ENCODE measurements at regions not wholly inside any gene's neighbourhood (a gene's known extent, or its start where the extent isn't known, plus 50 kb on each side); places are given as distances from the start of the nearest gene placed in this dataset.

DNA sequence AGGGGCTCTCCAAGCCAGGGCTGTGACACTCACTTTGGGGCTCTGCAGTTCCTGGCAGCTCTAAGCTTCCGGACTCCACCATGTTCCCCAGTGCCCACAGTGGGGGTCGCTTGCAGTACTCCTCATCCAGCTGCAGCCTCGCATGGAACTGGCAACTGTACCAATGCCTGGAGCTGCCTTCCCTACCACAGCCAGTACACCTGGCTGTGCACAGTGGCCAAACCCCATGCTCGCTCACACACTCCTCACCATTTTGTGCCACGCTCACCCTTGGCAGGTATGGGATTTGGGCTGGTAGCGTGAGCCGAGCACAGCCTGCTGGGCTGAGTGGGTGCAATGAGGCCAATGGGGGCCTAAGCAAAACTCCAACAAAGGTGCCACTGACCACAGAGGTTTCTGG is 1369.9 kb downstream of the KCNT2 start:
- 89 to 93% (median 92%) methylated on average over 7 of the region's 7 CpGs for WGBS, 3 donors
- Histone ChIP-seq H3K4me1 (ENCODE audit: control insufficient read depth in 3 of 3, insufficient read depth in 2 of 3, low read depth in 1 of 3, low read length in 2 of 3) (no peaks in the 10 kb centered on the region), H3K36me3 (ENCODE audit: control insufficient read depth in 3 of 3, insufficient read depth in 2 of 3, low read depth in 1 of 3, low read length in 3 of 3) (no peaks in the 10 kb centered on the region), H3K9me3 (ENCODE audit: control insufficient read depth in 2 of 2, insufficient read depth in 1 of 2, low read depth in 1 of 2, low read length in 1 of 2) (peaks cover 0 to 15% of the 10 kb centered on the region in 2 donors), H3K27me3 (ENCODE audit: control insufficient read depth in 3 of 3, insufficient read depth in 3 of 3, low read length in 3 of 3) (no peaks in the 10 kb centered on the region), H3K27ac (ENCODE audit: low read depth in 1 of 3, low read length in 2 of 3) (no peak overlapping the region), H3K4me3 (ENCODE audit: low read depth in 1 of 3, low read length in 3 of 3) (no peak overlapping the region)
- DNase-seq (no peak), FAIRE-seq (no peak)

- Histone ChIP-seq H3K9me3 (ENCODE audit: control insufficient read depth in 2 of 2, insufficient read depth in 1 of 2, low read depth in 1 of 2, low read length in 1 of 2) (peaks cover 0 to 15% of the 10 kb centered on the region in 2 donors), H3K36me3 (ENCODE audit: control insufficient read depth in 3 of 3, insufficient read depth in 2 of 3, low read depth in 1 of 3, low read length in 3 of 3) (no peaks in the 10 kb centered on the region), H3K27ac (ENCODE audit: low read depth in 1 of 3, low read length in 2 of 3) (no peak overlapping the region), H3K27me3 (ENCODE audit: control insufficient read depth in 3 of 3, insufficient read depth in 3 of 3, low read length in 3 of 3) (no peaks in the 10 kb centered on the region), H3K4me1 (ENCODE audit: control insufficient read depth in 3 of 3, insufficient read depth in 2 of 3, low read depth in 1 of 3, low read length in 2 of 3) (no peaks in the 10 kb centered on the region), H3K4me3 (ENCODE audit: low read depth in 1 of 3, low read length in 3 of 3) (no peak overlapping the region)
- no peak for DNase-seq
- no peak for FAIRE-seq
- WGBS, 3 donors = 78 to 81% (median 80%) methylated on average over 7 of the region's 7 CpGs
These were observed 1371.0 kb downstream of the KCNT2 start for GRCh38 chr1:195236991-195237889.

DNA sequence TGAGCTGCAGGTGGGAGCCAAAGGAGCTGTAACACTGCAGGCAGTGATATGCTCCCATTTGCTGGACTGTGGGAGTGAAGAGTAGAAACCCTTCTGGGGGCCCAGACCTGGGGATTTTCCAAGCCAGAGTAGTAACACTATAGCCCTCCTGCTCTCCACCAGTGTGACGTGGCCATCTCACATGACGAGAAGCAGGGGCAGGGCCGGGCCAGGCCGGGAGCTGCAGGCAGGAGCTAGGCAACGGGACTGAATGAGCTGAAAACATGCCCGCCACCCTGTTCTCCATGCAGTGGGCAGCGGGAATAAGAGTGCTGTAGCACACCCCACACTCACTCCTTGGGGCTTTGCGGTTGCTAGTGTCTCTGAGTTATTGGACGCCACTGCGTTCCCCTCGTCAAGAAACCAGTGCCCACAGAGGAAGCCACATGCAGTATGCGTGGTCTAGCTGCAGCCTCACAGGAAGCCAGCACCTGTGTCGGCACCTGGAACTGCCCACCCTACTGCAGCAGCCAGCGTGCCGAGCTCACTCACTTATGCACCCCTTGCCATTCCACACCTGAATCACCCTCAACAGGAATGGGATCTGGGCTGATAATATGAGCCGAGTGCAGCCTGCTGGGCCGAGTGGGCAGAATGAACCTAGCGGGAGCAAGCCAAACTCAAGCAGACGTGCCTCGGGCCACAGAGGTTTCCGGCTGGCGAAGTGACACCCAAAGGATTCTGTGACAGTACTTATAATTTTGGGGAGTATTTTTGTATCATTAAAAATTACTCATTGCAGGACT is 1389.6 kb downstream of the KCNT2 start:
- Histone ChIP-seq H3K4me1 (ENCODE audit: control insufficient read depth in 3 of 3, insufficient read depth in 2 of 3, low read depth in 1 of 3, low read length in 2 of 3) (no peaks in the 10 kb centered on the region), H3K27ac (ENCODE audit: low read depth in 1 of 3, low read length in 2 of 3) (no peak overlapping the region), H3K27me3 (ENCODE audit: control insufficient read depth in 3 of 3, insufficient read depth in 3 of 3, low read length in 3 of 3) (no peaks in the 10 kb centered on the region), H3K9me3 (ENCODE audit: control insufficient read depth in 2 of 2, insufficient read depth in 1 of 2, low read depth in 1 of 2, low read length in 1 of 2) (peaks cover 0 to 8% of the 10 kb centered on the region in 2 donors), H3K36me3 (ENCODE audit: control insufficient read depth in 3 of 3, insufficient read depth in 2 of 3, low read depth in 1 of 3, low read length in 3 of 3) (no peaks in the 10 kb centered on the region), H3K4me3 (ENCODE audit: low read depth in 1 of 3, low read length in 3 of 3) (no peak overlapping the region)
- 86 to 91% (median 87%) methylated on average over 22 of the region's 22 CpGs for WGBS, 3 donors
- no peak for FAIRE-seq
- no peak for DNase-seq

DNA sequence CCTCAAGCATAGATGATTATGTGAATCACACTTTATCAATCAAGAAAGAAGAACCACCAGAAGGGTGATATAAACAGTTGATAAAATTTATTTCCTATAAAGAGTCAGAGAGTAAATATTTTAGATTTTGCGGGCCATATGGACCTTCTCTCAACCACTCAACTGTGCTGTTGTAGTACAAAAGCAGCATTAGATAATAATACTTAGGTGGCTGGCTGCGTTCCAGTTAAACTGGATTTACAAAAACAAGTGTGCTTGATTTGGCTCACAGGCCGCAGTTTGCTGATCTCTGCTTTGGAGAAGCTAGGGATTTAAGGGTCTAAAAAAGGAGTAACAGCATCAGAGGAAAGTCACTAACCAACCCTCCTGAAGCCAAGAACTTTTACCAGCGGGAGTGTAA is 1406.0 kb downstream of the KCNT2 start:
- Histone ChIP-seq H3K36me3 (ENCODE audit: control insufficient read depth in 3 of 3, insufficient read depth in 2 of 3, low read depth in 1 of 3, low read length in 3 of 3) (no peaks in the 10 kb centered on the region), H3K27me3 (ENCODE audit: control insufficient read depth in 3 of 3, insufficient read depth in 3 of 3, low read length in 3 of 3) (no peaks in the 10 kb centered on the region), H3K4me1 (ENCODE audit: control insufficient read depth in 3 of 3, insufficient read depth in 2 of 3, low read depth in 1 of 3, low read length in 2 of 3) (no peaks in the 10 kb centered on the region), H3K27ac (ENCODE audit: low read depth in 1 of 3, low read length in 2 of 3) (no peak overlapping the region), H3K9me3 (ENCODE audit: control insufficient read depth in 2 of 2, insufficient read depth in 1 of 2, low read depth in 1 of 2, low read length in 1 of 2) (no peaks in the 10 kb centered on the region), H3K4me3 (ENCODE audit: low read depth in 1 of 3, low read length in 3 of 3) (no peak overlapping the region)
- DNase-seq (no peak), FAIRE-seq (no peak)
- WGBS, 3 donors = 64 to 83% (median 83%) methylated on average over 4 of the region's 4 CpGs

- Histone ChIP-seq H3K36me3 (ENCODE audit: control insufficient read depth in 3 of 3, insufficient read depth in 2 of 3, low read depth in 1 of 3, low read length in 3 of 3) (no peaks in the 10 kb centered on the region), H3K27me3 (ENCODE audit: control insufficient read depth in 3 of 3, insufficient read depth in 3 of 3, low read length in 3 of 3) (no peaks in the 10 kb centered on the region), H3K27ac (ENCODE audit: low read depth in 1 of 3, low read length in 2 of 3) (no peak overlapping the region), H3K4me1 (ENCODE audit: control insufficient read depth in 3 of 3, insufficient read depth in 2 of 3, low read depth in 1 of 3, low read length in 2 of 3) (no peaks in the 10 kb centered on the region), H3K4me3 (ENCODE audit: low read depth in 1 of 3, low read length in 3 of 3) (no peak overlapping the region), H3K9me3 (ENCODE audit: control insufficient read depth in 2 of 2, insufficient read depth in 1 of 2, low read depth in 1 of 2, low read length in 1 of 2) (no peaks in the 10 kb centered on the region)
- FAIRE-seq (no peak), DNase-seq (no peak)
- WGBS, 3 donors = 86 to 96% (median 95%) methylated on average over 1 of the region's 1 CpG
These were observed 1407.5 kb downstream of the KCNT2 start for GRCh38 chr1:195200772-195201171.

DNA sequence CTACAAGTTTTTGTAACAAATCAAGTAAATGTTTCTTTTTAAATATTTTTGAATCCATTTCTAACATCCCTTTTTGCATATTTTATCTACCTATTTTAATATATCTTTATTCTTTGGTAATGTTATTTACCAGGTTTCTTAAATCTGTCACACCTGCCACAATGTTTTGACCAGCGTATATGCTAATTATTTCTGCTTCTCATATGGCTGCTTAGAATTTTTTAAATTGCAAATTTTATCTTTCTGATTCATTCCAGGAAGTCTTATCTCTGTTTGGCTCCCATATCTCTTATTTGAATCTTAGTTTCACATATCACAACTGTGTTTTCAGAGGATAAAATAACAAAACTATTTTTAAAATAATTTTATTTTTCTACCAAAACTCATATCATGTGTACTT is 1411.1 kb downstream of the KCNT2 start:
- no peaks in the 10 kb centered on the region for H3K9me3 ChIP-seq (ENCODE audit: control insufficient read depth in 2 of 2, insufficient read depth in 1 of 2, low read depth in 1 of 2, low read length in 1 of 2)
- FAIRE-seq = no peak

DNA sequence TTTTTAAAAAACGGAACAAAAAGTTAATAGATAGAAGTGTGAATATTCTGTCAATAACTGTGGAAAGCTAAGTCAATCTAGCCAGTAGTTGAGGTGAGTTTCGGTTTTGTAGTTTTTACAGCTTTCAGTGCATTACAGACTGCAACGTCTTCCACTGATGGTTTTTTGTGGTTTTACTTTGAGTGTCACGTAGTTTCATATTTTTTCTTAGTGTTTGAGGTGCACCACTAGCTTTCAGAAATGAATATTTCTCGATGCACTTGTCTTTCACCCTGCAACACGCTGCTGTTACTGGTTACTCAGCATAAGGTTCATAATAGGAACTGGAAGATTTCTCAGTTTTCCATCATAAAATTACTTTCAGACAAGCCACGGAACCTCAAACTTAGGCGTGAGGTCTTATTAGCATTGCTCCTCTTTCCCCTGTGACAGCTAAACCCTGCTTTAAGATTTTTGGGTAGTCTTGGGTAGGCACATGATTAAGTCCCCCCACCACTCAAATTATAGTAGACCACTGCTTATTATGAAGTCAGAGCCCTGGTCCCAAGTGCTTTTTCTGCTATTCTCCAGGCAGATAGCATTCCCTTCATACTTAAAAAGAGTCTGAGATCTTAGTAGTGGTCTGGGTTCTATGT is 1412.7 kb downstream of the KCNT2 start:
- Histone ChIP-seq H3K9me3 (ENCODE audit: control insufficient read depth in 2 of 2, insufficient read depth in 1 of 2, low read depth in 1 of 2, low read length in 1 of 2) (no peaks in the 10 kb centered on the region), H3K36me3 (ENCODE audit: control insufficient read depth in 3 of 3, insufficient read depth in 2 of 3, low read depth in 1 of 3, low read length in 3 of 3) (no peaks in the 10 kb centered on the region), H3K27ac (ENCODE audit: low read depth in 1 of 3, low read length in 2 of 3) (peak overlapping the region in 1 of 3 donors; percentile 3), H3K4me1 (ENCODE audit: control insufficient read depth in 3 of 3, insufficient read depth in 2 of 3, low read depth in 1 of 3, low read length in 2 of 3) (no peaks in the 10 kb centered on the region), H3K27me3 (ENCODE audit: control insufficient read depth in 3 of 3, insufficient read depth in 3 of 3, low read length in 3 of 3) (no peaks in the 10 kb centered on the region), H3K4me3 (ENCODE audit: low read depth in 1 of 3, low read length in 3 of 3) (no peak overlapping the region)
- FAIRE-seq = no peak
- 47 to 68% (median 51%) methylated on average over 8 of the region's 8 CpGs for WGBS, 3 donors
- DNase-seq = peak in 1 of 2 donors; percentile 1

More for the DNA sequence above, 1411.1 kb downstream of the KCNT2 start:
- Histone ChIP-seq H3K4me3 (ENCODE audit: low read depth in 1 of 3, low read length in 3 of 3) (no peak overlapping the region), H3K27ac (ENCODE audit: low read depth in 1 of 3, low read length in 2 of 3) (no peak overlapping the region), H3K36me3 (ENCODE audit: control insufficient read depth in 3 of 3, insufficient read depth in 2 of 3, low read depth in 1 of 3, low read length in 3 of 3) (no peaks in the 10 kb centered on the region), H3K27me3 (ENCODE audit: control insufficient read depth in 3 of 3, insufficient read depth in 3 of 3, low read length in 3 of 3) (no peaks in the 10 kb centered on the region), H3K4me1 (ENCODE audit: control insufficient read depth in 3 of 3, insufficient read depth in 2 of 3, low read depth in 1 of 3, low read length in 2 of 3) (no peaks in the 10 kb centered on the region)
- 76 to 85% (median 77%) methylated on average over 1 of the region's 1 CpG for WGBS, 3 donors
- DNase-seq = no peak

DNA sequence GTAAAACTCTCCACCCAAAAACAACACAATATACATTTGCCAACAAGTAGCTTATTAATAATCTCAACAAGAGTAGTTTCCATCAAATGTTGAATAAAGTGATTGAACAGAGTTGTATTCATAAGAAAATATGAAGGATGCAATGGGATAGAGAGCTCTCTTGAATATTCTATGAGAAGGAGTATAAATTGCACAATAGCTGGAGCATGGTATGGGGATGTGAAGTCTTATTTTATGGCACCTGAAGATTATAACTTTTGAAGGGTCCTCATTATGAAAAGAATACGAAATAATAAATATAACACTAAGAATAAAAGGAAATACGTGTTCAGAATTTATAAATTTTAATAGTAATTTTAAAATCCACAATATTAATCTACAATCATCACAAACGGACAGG is 1415.1 kb downstream of the KCNT2 start:
- Histone ChIP-seq H3K4me3 (ENCODE audit: low read depth in 1 of 3, low read length in 3 of 3) (no peak overlapping the region), H3K27me3 (ENCODE audit: control insufficient read depth in 3 of 3, insufficient read depth in 3 of 3, low read length in 3 of 3) (no peaks in the 10 kb centered on the region), H3K9me3 (ENCODE audit: control insufficient read depth in 2 of 2, insufficient read depth in 1 of 2, low read depth in 1 of 2, low read length in 1 of 2) (no peaks in the 10 kb centered on the region), H3K36me3 (ENCODE audit: control insufficient read depth in 3 of 3, insufficient read depth in 2 of 3, low read depth in 1 of 3, low read length in 3 of 3) (no peaks in the 10 kb centered on the region), H3K4me1 (ENCODE audit: control insufficient read depth in 3 of 3, insufficient read depth in 2 of 3, low read depth in 1 of 3, low read length in 2 of 3) (no peaks in the 10 kb centered on the region), H3K27ac (ENCODE audit: low read depth in 1 of 3, low read length in 2 of 3) (no peak overlapping the region)
- WGBS, 3 donors = 66 to 85% (median 81%) methylated on average over 3 of the region's 3 CpGs
- FAIRE-seq (no peak), DNase-seq (no peak)
